HUES6 (cell line): ENCODE measurements at regions not wholly inside any gene's neighbourhood (a gene's known extent, or its start where the extent isn't known, plus 50 kb on each side); places are given as distances from the start of the nearest gene placed in this dataset.

Source experiments
- H3K27ac ChIP-seq: 2 replicates; pipeline ENCODE4 v1.7.0; 2013; ENCODE audit warnings: low read depth, mild to moderate bottlenecking, low read length, inconsistent platforms
- H3K27me3 ChIP-seq: 2 replicates; pipeline ENCODE4 v1.6.1; 2013; ENCODE audit warnings: low read length; ENCODE audit not compliant: control insufficient read depth, insufficient read depth
- H3K36me3 ChIP-seq: 2 replicates; pipeline ENCODE4 v1.6.1; 2013; ENCODE audit warnings: low read length; ENCODE audit not compliant: control insufficient read depth, insufficient read depth
- H3K4me1 ChIP-seq: 2 replicates; pipeline ENCODE4 v1.6.1; 2013; ENCODE audit warnings: low read length; ENCODE audit not compliant: control insufficient read depth, insufficient read depth
- H3K4me3 ChIP-seq: 2 replicates; pipeline ENCODE4 v1.5.1; 2013; ENCODE audit warnings: low read depth, low read length
- H3K9ac ChIP-seq: one replicate; pipeline ENCODE4 v1.6.1; 2013; ENCODE audit warnings: mild to moderate bottlenecking, low read length
- H3K9me3 ChIP-seq: 2 replicates; pipeline ENCODE4 v1.6.1; 2013; ENCODE audit warnings: low read depth, low read length; ENCODE audit not compliant: control insufficient read depth, insufficient read depth

GRCh38 chr2:41992671-41993434 lies 55.0 kb upstream of the PKDCC start:
- Histone ChIP-seq H3K27me3 (no peaks in the 10 kb centered on the region), H3K36me3 (no peaks in the 10 kb centered on the region), H3K4me3 (no peak overlapping the region), H3K9ac (no peak overlapping the region), H3K9me3 (peaks cover 11% of the 10 kb centered on the region), H3K27ac (no peak overlapping the region), H3K4me1 (peaks cover 14% of the 10 kb centered on the region; the same call in 1 of the 2 replicates)

DNA sequence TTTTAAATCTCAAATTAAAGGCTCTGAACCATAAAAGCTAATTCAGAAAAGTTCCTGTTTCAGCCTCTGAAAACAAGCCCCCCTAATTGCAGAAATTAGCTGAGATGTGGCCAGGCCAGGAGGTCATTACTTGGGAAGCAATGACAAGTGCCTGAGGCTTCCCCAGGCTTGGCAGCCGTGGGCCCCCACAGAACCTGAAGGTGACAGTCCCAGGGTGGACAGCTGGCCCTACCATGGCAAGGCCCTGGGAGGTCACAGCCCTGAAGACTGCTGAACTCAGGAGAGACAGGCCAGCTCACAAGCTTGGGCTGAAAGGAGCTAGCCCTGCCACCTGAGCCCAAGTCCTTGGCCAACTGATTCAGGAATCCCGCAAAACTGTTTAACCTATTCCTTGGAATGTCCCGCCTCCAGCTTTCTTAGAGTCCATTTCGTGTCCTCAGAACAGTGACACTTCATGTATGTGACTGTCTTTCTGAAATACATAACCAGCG lies 54.3 kb upstream of the PKDCC start:
- H3K27me3 ChIP-seq: no peaks in the 10 kb centered on the region
- no peak overlapping the region for H3K4me3 ChIP-seq
- no peak overlapping the region for H3K27ac ChIP-seq
- H3K36me3 ChIP-seq: no peaks in the 10 kb centered on the region
- peaks cover 11% of the 10 kb centered on the region for H3K9me3 ChIP-seq
- no peak overlapping the region for H3K9ac ChIP-seq
- H3K4me1 ChIP-seq: peaks cover 19% of the 10 kb centered on the region; the same call in 1 of the 2 replicates

DNA sequence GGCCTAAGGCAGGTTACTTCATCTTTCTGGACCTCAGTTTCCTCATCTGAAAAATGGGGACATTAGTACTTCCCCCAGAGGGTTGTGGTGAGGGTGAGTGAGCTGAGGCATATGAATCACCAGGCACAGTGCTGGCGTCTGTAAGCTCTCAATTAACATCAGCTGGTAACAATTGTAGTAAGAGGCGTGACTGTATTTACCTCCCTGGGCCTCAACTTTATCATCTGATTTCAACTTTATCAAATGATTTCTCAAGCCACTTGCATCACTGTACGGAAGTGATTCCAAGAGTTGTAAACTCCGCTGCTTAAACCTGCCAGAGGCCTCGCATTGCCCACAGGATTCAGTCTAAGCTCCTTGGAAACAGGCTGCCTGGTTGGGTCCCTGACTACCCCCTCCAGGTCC lies 53.6 kb upstream of the PKDCC start:
- H3K27ac ChIP-seq: no peak overlapping the region
- H3K36me3 ChIP-seq: no peaks in the 10 kb centered on the region
- peaks cover 20% of the 10 kb centered on the region; the same call in 1 of the 2 replicates for H3K4me1 ChIP-seq

GRCh38 chr2:41994661-41995060 lies 53.2 kb upstream of the PKDCC start:
- no peaks in the 10 kb centered on the region for H3K36me3 ChIP-seq
- H3K9ac ChIP-seq: no peak overlapping the region
- H3K9me3 ChIP-seq: peaks cover 11% of the 10 kb centered on the region
- peaks cover 18% of the 10 kb centered on the region; the same call in 1 of the 2 replicates for H3K4me1 ChIP-seq
- no peak overlapping the region for H3K27ac ChIP-seq
- H3K27me3 ChIP-seq: no peaks in the 10 kb centered on the region
- H3K4me3 ChIP-seq: no peak overlapping the region

More for the DNA sequence above, 53.6 kb upstream of the PKDCC start:
- no peak overlapping the region for H3K4me3 ChIP-seq
- H3K27me3 ChIP-seq: no peaks in the 10 kb centered on the region
- peaks cover 11% of the 10 kb centered on the region for H3K9me3 ChIP-seq
- no peak overlapping the region for H3K9ac ChIP-seq

GRCh38 chr2:41997561-41997960 lies 50.3 kb upstream of the PKDCC start:
- H3K9ac ChIP-seq: no peak overlapping the region
- H3K36me3 ChIP-seq: no peaks in the 10 kb centered on the region
- H3K27ac ChIP-seq: no peak overlapping the region
- H3K4me1 ChIP-seq: peaks cover 11% of the 10 kb centered on the region; the same call in 1 of the 2 replicates
- peaks cover 15% of the 10 kb centered on the region for H3K9me3 ChIP-seq
- H3K4me3 ChIP-seq: no peak overlapping the region
- H3K27me3 ChIP-seq: no peaks in the 10 kb centered on the region
